NCI-H526 treated with DMSO at 0.1 percent for 48 hours (cell line): ENCODE measurements at regions not wholly inside any gene's neighbourhood (a gene's known extent, or its start where the extent isn't known, plus 50 kb on each side); places are given as distances from the start of the nearest gene placed in this dataset.

Experiments used
- DNase-seq: peaks from one replicate; lab custom pipeline; 2025; lab: John Stamatoyannopoulos, UW

DNA sequence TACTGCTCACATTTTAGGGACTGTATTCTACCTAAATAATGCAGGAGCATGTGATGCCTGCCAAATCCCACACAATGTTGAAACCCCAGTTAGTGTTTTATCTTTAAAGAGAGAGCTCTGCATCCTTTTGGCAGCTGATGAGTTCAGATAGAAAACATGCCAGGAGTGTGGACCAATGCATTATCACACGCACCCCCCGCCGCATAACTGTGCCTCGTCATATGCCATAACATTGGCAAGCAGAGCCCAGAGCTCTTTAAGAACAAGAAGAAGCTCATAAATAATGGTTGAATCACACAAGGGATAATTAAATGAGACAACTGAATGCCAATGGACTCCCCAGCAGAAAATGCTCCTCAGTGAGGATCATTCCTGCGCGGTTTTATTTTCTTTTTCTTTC is 52.8 kb upstream of the RORB start:
- no peak for DNase-seq
